HCT116 (cell line): ENCODE measurements at regions not wholly inside any gene's neighbourhood (a gene's known extent, or its start where the extent isn't known, plus 50 kb on each side); places are given as distances from the start of the nearest gene placed in this dataset.

Source experiments
- ATAC-seq: fragments of 200-7000 bp; cut with Tn5 transposase; 2 replicates; pipeline ENCODE4 v1.9.1; 2020; ENCODE audit warnings: mild to moderate bottlenecking, moderate library complexity
- BruUV-seq: library from RNA; stranded (reverse); fragments of 400-500 nt; replicated peaks from 2 replicates; lab custom pipeline; 2021; lab: Mats Ljungman, UMichigan
- CTCF ChIA-PET: fragments of 300-600 bp; sonication (Branson Sonifier 250); formaldehyde crosslinking; loops from one replicate; lab custom pipeline; 2021; ENCODE audit warnings: antibody characterized with exemption; lab: Charles Lee
- POLR2A ChIA-PET: fragments of 300-600, 350-600 bp; sonication (Branson Sonifier 250); formaldehyde crosslinking; loops from one replicate; lab custom pipeline; 2021; ENCODE audit warnings: antibody characterized with exemption; lab: Charles Lee
- RAD21 ChIA-PET, 2 experiments: fragments of 300-600 bp; sonication (Branson Sonifier 250); formaldehyde crosslinking; loops; one replicate each; lab custom pipeline; 2023; ENCODE audit warnings: low total read pairs in 2 of 2; ENCODE audit not compliant: uncharacterized antibody in 2 of 2, unreplicated experiment in 2 of 2, low non-redundant PET in 1 of 2; lab: Charles Lee
- DNase-seq: peaks from one replicate; pipeline ENCODE4 v3.0.0-alpha.2; 2010; ENCODE audit warnings: low read depth, low spot score
- H2AFZ ChIP-seq: fragments of 200-600 bp; shearing (Covaris generic), sonication (generic); 2 replicates; pipeline ENCODE4 v1.6.1; 2017; ENCODE audit warnings: low read depth, mixed run types, mixed read lengths, antibody characterized with exemption, low read length; ENCODE audit not compliant: poor library complexity, severe bottlenecking
- H3K27ac ChIP-seq: 2 replicates; pipeline ENCODE4 v1.5.1; 2012; ENCODE audit warnings: low read depth, low read length
- H3K27me3 ChIP-seq: fragments of 200-600 bp; sonication (generic); 2 replicates; pipeline ENCODE4 v1.6.1; 2016; ENCODE audit warnings: mixed run types, low read length, mixed read lengths; ENCODE audit not compliant: insufficient read depth
- H3K36me3 ChIP-seq, 2 experiments: fragments of 200-500 bp in 1 of 2; fragments of 200-600 bp in 1 of 2; sonication (Bioruptor generic) in 1 of 2; sonication (generic) in 1 of 2; 2 replicates each; pipeline versions ENCODE4 v1.5.1 to v1.6.1; 2014 to 2016; ENCODE audit warnings: low read length in 2 of 2, inconsistent platforms in 1 of 2, mixed read lengths in 1 of 2, mixed run types in 1 of 2; ENCODE audit not compliant: insufficient read depth in 2 of 2, control insufficient read depth in 1 of 2
- H3K4me1 ChIP-seq, 2 experiments: fragments of 200-600 bp in 1 of 2; sonication (generic) in 1 of 2; 2 replicates each; pipeline versions ENCODE4 v1.5.1 to v1.6.1; 2012 to 2017; ENCODE audit warnings: low read length in 2 of 2, inconsistent platforms in 1 of 2, mild to moderate bottlenecking in 1 of 2, mixed read lengths in 1 of 2, mixed run types in 1 of 2, moderate library complexity in 1 of 2; ENCODE audit not compliant: insufficient read depth in 2 of 2, control insufficient read depth in 1 of 2
- H3K4me2 ChIP-seq: fragments of 200-600 bp; sonication (generic); 2 replicates; pipeline ENCODE4 v1.6.1; 2017; ENCODE audit warnings: mixed run types, low read length, mixed read lengths
- H3K4me3 ChIP-seq, 2 experiments: fragments of 200-600 bp in 1 of 2; sonication (generic) in 1 of 2; replicated peaks in 1 of 2; 2 replicates each; pipeline ENCODE4 v1.5.1; 2011 to 2016; ENCODE audit warnings: low read length in 2 of 2, control low read depth in 1 of 2, low read depth in 1 of 2, mild to moderate bottlenecking in 1 of 2, mixed read lengths in 1 of 2, mixed run types in 1 of 2
- H3K79me2 ChIP-seq: fragments of 200-600 bp; sonication (generic); 2 replicates; pipeline ENCODE4 v1.6.1; 2017; ENCODE audit warnings: mild to moderate bottlenecking, mixed run types, low read length, moderate library complexity, mixed read lengths; ENCODE audit not compliant: insufficient read depth
- H3K9ac ChIP-seq: fragments of 200-600 bp; sonication (generic); 2 replicates; pipeline ENCODE4 v1.6.1; 2016; ENCODE audit warnings: low read length, mixed read lengths
- H3K9me2 ChIP-seq: fragments of 200-600 bp; sonication (generic), shearing (Covaris generic); 2 replicates; pipeline ENCODE4 v1.6.1; 2017; ENCODE audit warnings: mixed run types, mild to moderate bottlenecking, moderate library complexity; ENCODE audit not compliant: insufficient read depth
- H3K9me3 ChIP-seq, 2 experiments: fragments of 200-500 bp in 1 of 2; fragments of 200-600 bp in 1 of 2; sonication (Bioruptor generic) in 1 of 2; sonication (generic) in 1 of 2; 2 replicates each; pipeline ENCODE4 v1.6.1; 2014 to 2017; ENCODE audit warnings: low read length in 2 of 2, mixed read lengths in 2 of 2, inconsistent platforms in 1 of 2, low read depth in 1 of 2, mild to moderate bottlenecking in 1 of 2, mixed run types in 1 of 2, moderate library complexity in 1 of 2; ENCODE audit not compliant: control insufficient read depth in 1 of 2, insufficient read depth in 1 of 2
- H4K20me1 ChIP-seq: fragments of 200-600 bp; sonication (generic), shearing (Covaris generic); 2 replicates; pipeline ENCODE4 v1.6.1; 2017; ENCODE audit warnings: mixed run types, mild to moderate bottlenecking, moderate library complexity; ENCODE audit not compliant: insufficient read depth
- CBX3 ChIP-seq: IDR thresholded peaks from 2 replicates; pipeline ENCODE4 v1.6.1; 2012; ENCODE audit warnings: low read depth
- CEBPB ChIP-seq: IDR thresholded peaks from 2 replicates; pipeline ENCODE4 v1.6.1; 2012; ENCODE audit warnings: low read depth
- EGR1 ChIP-seq: IDR thresholded peaks from 2 replicates; pipeline ENCODE4 v1.6.1; 2012; ENCODE audit warnings: low read depth
- EZH2 ChIP-seq: fragments of 200-600 bp; sonication (generic); IDR thresholded peaks from 2 replicates; pipeline ENCODE4 v1.6.1; 2017; ENCODE audit warnings: antibody characterized with exemption, mixed run types
- EZH2phosphoT487 ChIP-seq: fragments of 200-600 bp; IDR thresholded peaks from 2 replicates; pipeline ENCODE4 v1.6.1; 2018; ENCODE audit warnings: antibody characterized with exemption, borderline replicate concordance
- FOSL1 ChIP-seq: IDR thresholded peaks from 2 replicates; pipeline ENCODE4 v1.6.1; 2012; ENCODE audit warnings: low read depth
- JUND ChIP-seq: IDR thresholded peaks from 2 replicates; pipeline ENCODE4 v1.6.1; 2012
- POLR2A ChIP-seq: IDR thresholded peaks from 2 replicates; pipeline ENCODE4 v1.7.0; 2011; ENCODE audit warnings: borderline replicate concordance; ENCODE audit not compliant: insufficient read depth, insufficient read length; ENCODE audit errors: extremely low read depth
- POLR2AphosphoS5 ChIP-seq: IDR thresholded peaks from 2 replicates; pipeline ENCODE4 v1.6.1; 2011; ENCODE audit warnings: mild to moderate bottlenecking, low read depth, low read length, moderate library complexity
- RAD21 ChIP-seq: IDR thresholded peaks from 2 replicates; pipeline ENCODE4 v1.6.1; 2012; ENCODE audit warnings: low read depth, mild to moderate bottlenecking
- SP1 ChIP-seq: IDR thresholded peaks from 2 replicates; pipeline ENCODE4 v1.6.1; 2012; ENCODE audit warnings: low read depth
- SRF ChIP-seq: IDR thresholded peaks from 2 replicates; pipeline ENCODE4 v1.6.1; 2012; ENCODE audit warnings: low read depth
- YY1 ChIP-seq: IDR thresholded peaks from 2 replicates; pipeline ENCODE4 v1.6.1; 2011; ENCODE audit warnings: low read length, low read depth, moderate library complexity, mild to moderate bottlenecking; ENCODE audit not compliant: insufficient replicate concordance; ENCODE audit errors: extremely low read depth
- ZFX ChIP-seq: fragments of 450-650 bp; IDR thresholded peaks from 2 replicates; pipeline ENCODE4 v1.6.1; 2017
- ZNF274 ChIP-seq: fragments of 200-500 bp; sonication (Bioruptor generic); IDR thresholded peaks from 2 replicates; pipeline ENCODE4 v1.6.1; 2014; ENCODE audit warnings: mild to moderate bottlenecking, low read depth, low read length, inconsistent platforms
- intact Hi-C: fragments of 100-400 bp; cut with micrococcal nuclease; formaldehyde crosslinking; loops from 2 replicates; pipeline ENCODE4 v1.10.0; 2022
- TF ChIP-seq, protein P1 (sequence below): IDR thresholded peaks from 2 replicates; pipeline ENCODE4 v1.6.1; 2012
- TF ChIP-seq, protein P2 (sequence below): IDR thresholded peaks from 2 replicates; pipeline ENCODE4 v1.6.1; 2012

- no peaks in the 10 kb centered on the region for H3K9me3 ChIP-seq
- intact Hi-C loops = no loop called here
- TF ChIP-seq RAD21 = no peak
- TF ChIP-seq ZNF274 = no peak
- no peak for TF ChIP-seq SRF
- no peak for TF ChIP-seq JUND
- no peak for TF ChIP-seq EZH2phosphoT487
- TF ChIP-seq SP1 = no peak
- TF ChIP-seq, protein P1, sequence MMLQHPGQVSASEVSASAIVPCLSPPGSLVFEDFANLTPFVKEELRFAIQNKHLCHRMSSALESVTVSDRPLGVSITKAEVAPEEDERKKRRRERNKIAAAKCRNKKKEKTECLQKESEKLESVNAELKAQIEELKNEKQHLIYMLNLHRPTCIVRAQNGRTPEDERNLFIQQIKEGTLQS = no peak
- TF ChIP-seq, protein P2, sequence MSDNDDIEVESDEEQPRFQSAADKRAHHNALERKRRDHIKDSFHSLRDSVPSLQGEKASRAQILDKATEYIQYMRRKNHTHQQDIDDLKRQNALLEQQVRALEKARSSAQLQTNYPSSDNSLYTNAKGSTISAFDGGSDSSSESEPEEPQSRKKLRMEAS = no peak
- no peak for TF ChIP-seq FOSL1
- TF ChIP-seq ZFX = no peak
- TF ChIP-seq YY1 = no peak
- no peak for TF ChIP-seq EZH2
- no peak for TF ChIP-seq CEBPB
- TF ChIP-seq EGR1 = no peak
- no peak for TF ChIP-seq POLR2A
- TF ChIP-seq POLR2AphosphoS5 = no peak
- TF ChIP-seq CBX3 = no peak
- TF ChIP-seq, all 23 proteins: peak for 0
- no peak overlapping the region for H3K9ac ChIP-seq
- no peak overlapping the region for H3K27ac ChIP-seq
- H3K27me3 ChIP-seq = peaks cover 5% of the 10 kb centered on the region
- H3K4me1 ChIP-seq = no peaks in the 10 kb centered on the region
- no TSS peak for BruUV-seq
- POLR2A ChIA-PET = no interaction called here
- H3K4me3 ChIP-seq = no peak overlapping the region
- CTCF ChIA-PET = no interaction called here
- no peak for ATAC-seq
- H3K4me2 ChIP-seq = no peak overlapping the region
- no peaks in the 10 kb centered on the region for H4K20me1 ChIP-seq
- no peaks in the 10 kb centered on the region for H3K79me2 ChIP-seq
- H3K9me2 ChIP-seq = no peaks in the 10 kb centered on the region
- no peak overlapping the region for H2AFZ ChIP-seq
- no peak for DNase-seq
- no peaks in the 10 kb centered on the region for H3K36me3 ChIP-seq
- RAD21 ChIA-PET = no interaction called here
These were observed 216.1 kb upstream of the CPHXL start for GRCh38 chr16:75942351-75942750.
